Esophagus muscularis mucosa (tissue), 4 donors: ENCODE measurements at regions not wholly inside any gene's neighbourhood (a gene's known extent, or its start where the extent isn't known, plus 50 kb on each side); places are given as distances from the start of the nearest gene placed in this dataset.
"Not testable (repeated sequence)": the region's sequence is repeated elsewhere in the genome, so short reads cannot be mapped to it uniquely, and the experiment has no call there.

Experiments used
- DNase-seq: peaks from one replicate; pipeline ENCODE4 v3.0.0-alpha.2; 2017; ENCODE audit errors: extremely low spot score
- H3K27ac ChIP-seq, 4 donors: fragments of 200-600 bp; sonication (generic); replicated peaks in 1 of 4; 1 replicate in 3 of 4; 2 replicates in 1 of 4; pipeline ENCODE4 v1.5.1; 2016 to 2019; ENCODE audit warnings: mild to moderate bottlenecking in 1 of 4
- H3K27me3 ChIP-seq, 4 donors: fragments of 200-600 bp; sonication (generic); one replicate each; pipeline versions ENCODE4 v1.5.1 to v1.6.0; 2016 to 2019
- H3K36me3 ChIP-seq, 4 donors: fragments of 200-600 bp; sonication (generic); one replicate each; pipeline ENCODE4 v1.5.1; 2016 to 2019
- H3K4me1 ChIP-seq, 4 donors: fragments of 200-600 bp; sonication (generic); one replicate each; pipeline ENCODE4 v1.5.1; 2016 to 2019
- H3K4me3 ChIP-seq, 4 donors: fragments of 200-600 bp; sonication (generic); 1 replicate in 2 of 4; 2 replicates in 2 of 4; pipeline ENCODE4 v1.5.1; 2016 to 2019; ENCODE audit warnings: mild to moderate bottlenecking in 4 of 4, moderate library complexity in 1 of 4
- H3K9me3 ChIP-seq, 4 donors: fragments of 200-600 bp; sonication (generic); 1 replicate in 3 of 4; 2 replicates in 1 of 4; pipeline ENCODE4 v1.5.1; 2016 to 2019
- EP300 ChIP-seq: sonication (generic); formaldehyde crosslinking; IDR thresholded peaks from one replicate; pipeline ENCODE4 v1.6.1; 2017; ENCODE audit warnings: antibody characterized with exemption
- POLR2A ChIP-seq: fragments of 450-650 bp; IDR thresholded peaks from one replicate; pipeline ENCODE4 v1.6.1; 2017; ENCODE audit warnings: antibody characterized with exemption, moderate library complexity, mild to moderate bottlenecking, low read depth
- POLR2AphosphoS5 ChIP-seq, 2 donors: sonication (generic); formaldehyde crosslinking; IDR thresholded peaks; one replicate each; pipeline ENCODE4 v1.6.1; 2017; ENCODE audit warnings: antibody characterized with exemption in 2 of 2
- WGBS: methylation state at CpG from one replicate; pipeline ENCODE4 v1.1.5; 2018; 5-methylcytosine and 5-hydroxymethylcytosine counted together
- intact Hi-C: fragments of 100-400 bp; cut with DNase I; formaldehyde crosslinking; loops from one replicate; pipeline ENCODE4 v1.15.1; 2023
- TF ChIP-seq, protein P1 (sequence below), 3 experiments: fragments of 200-600 bp in 2 of 3; fragments of 450-650 bp in 1 of 3; sonication (generic) in 2 of 3; IDR thresholded peaks; one replicate each; pipeline ENCODE4 v1.5.1; 2017 to 2019; ENCODE audit warnings: antibody characterized with exemption in 3 of 3, mild to moderate bottlenecking in 2 of 3, moderate library complexity in 1 of 3

DNA sequence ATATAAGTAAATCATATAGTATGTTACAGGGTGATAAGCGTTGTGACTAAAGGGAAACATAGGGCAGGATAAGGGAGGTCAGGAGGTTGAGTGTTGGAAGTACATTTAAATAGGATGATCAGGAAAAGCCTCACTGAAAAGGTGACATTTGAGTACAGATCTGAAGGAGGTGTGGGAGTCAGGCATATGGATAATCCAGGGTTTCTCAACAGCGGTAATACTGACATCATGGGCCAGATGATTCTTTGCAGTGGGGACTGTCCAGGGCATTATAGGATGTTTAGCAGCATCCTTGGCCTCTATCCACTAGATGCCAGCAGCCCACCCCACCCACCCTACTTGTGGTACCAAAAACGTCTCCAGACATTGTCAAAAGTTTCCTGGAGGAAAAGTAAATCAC is 292.6 kb upstream of the PREP start:
- Histone ChIP-seq H3K4me1 (no peaks in the 10 kb centered on the region), H3K9me3 (no peaks in the 10 kb centered on the region), H3K4me3 (no peak overlapping the region), H3K36me3 (no peaks in the 10 kb centered on the region), H3K27ac (no peak overlapping the region), H3K27me3 (no peaks in the 10 kb centered on the region)
- intact Hi-C loops: no loop called here
- DNase-seq: no peak
- 81% methylated on average over 3 of the region's 3 CpGs for WGBS
- TF ChIP-seq, protein P1, sequence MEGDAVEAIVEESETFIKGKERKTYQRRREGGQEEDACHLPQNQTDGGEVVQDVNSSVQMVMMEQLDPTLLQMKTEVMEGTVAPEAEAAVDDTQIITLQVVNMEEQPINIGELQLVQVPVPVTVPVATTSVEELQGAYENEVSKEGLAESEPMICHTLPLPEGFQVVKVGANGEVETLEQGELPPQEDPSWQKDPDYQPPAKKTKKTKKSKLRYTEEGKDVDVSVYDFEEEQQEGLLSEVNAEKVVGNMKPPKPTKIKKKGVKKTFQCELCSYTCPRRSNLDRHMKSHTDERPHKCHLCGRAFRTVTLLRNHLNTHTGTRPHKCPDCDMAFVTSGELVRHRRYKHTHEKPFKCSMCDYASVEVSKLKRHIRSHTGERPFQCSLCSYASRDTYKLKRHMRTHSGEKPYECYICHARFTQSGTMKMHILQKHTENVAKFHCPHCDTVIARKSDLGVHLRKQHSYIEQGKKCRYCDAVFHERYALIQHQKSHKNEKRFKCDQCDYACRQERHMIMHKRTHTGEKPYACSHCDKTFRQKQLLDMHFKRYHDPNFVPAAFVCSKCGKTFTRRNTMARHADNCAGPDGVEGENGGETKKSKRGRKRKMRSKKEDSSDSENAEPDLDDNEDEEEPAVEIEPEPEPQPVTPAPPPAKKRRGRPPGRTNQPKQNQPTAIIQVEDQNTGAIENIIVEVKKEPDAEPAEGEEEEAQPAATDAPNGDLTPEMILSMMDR (IDR thresholded peaks at IDR 0.05): no peak
- TF ChIP-seq POLR2AphosphoS5 (IDR thresholded peaks at IDR 0.05): no peak
- no peak for TF ChIP-seq POLR2A
- no peak for TF ChIP-seq EP300

DNA sequence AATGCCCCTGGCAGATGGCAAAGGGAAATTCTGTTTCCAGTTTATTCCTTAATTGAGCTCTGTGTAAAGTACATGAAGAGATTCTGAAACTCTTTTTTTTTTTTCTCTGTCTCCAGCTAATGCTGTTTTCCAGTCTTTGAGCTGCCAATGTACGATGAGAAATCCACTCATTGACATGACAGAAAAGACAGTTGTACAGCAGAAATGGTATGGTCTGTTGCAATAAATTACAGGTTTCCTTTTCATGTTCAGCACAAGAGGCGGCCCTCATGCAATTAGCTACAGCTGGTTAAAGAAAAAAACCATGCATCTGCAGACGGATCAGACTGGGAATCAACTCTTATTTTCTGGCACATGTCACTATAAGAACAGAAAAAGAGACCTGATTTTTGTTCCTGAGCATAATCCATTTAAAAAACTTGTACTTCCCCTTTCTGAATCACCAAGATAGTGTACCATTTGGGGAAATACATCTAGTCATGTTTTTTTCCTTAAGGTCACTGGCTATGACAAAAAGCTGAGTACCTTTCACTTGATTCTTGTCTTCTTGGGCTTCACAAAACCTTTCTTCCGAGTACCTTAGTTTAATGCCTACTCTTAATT is 289.8 kb upstream of the PREP start:
- no peaks in the 10 kb centered on the region for H3K9me3 ChIP-seq
- no peak overlapping the region for H3K4me3 ChIP-seq
- intact Hi-C loops: no loop called here
- no peaks in the 10 kb centered on the region for H3K27me3 ChIP-seq
- no peaks in the 10 kb centered on the region for H3K4me1 ChIP-seq
- H3K27ac ChIP-seq: no peak overlapping the region
- no peak for DNase-seq
- TF ChIP-seq, protein P1 (IDR thresholded peaks at IDR 0.05): no peak
- TF ChIP-seq EP300: no peak
- TF ChIP-seq POLR2A: no peak
- TF ChIP-seq POLR2AphosphoS5 (IDR thresholded peaks at IDR 0.05): no peak
- no peaks in the 10 kb centered on the region for H3K36me3 ChIP-seq
- WGBS: 66% methylated on average over 4 of the region's 4 CpGs

DNA sequence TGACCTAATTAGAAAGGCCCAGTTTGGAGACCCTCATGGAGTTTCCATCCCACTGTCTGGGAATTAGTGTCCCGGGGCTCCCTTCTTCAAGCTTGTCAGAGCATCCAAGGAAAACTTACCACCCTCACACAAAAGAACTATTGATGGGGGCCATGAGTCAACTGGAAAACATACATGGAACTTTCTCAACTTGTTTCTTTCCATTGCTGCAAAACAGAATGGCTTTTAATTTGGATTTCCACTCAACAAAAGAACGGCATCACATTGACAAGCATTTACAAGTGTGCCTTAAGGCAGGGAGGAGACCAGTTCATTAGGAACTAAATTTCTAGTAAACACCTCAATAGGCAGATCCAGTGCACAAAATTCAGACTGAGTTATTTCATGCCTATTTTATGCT is 289.1 kb upstream of the PREP start:
- intact Hi-C loops: no loop called here
- WGBS: 93% methylated on average over 2 of the region's 2 CpGs
- H3K27me3 ChIP-seq: no peaks in the 10 kb centered on the region
- H3K27ac ChIP-seq: no peak overlapping the region
- H3K9me3 ChIP-seq: peaks cover 0 to 4% (median 0%) of the 10 kb centered on the region in 4 donors
- DNase-seq: no peak
- TF ChIP-seq, protein P1 (IDR thresholded peaks at IDR 0.05): no peak
- TF ChIP-seq POLR2A (no peak), POLR2AphosphoS5 (IDR thresholded peaks at IDR 0.05) (no peak), EP300 (no peak)
- no peak overlapping the region for H3K4me3 ChIP-seq
- no peaks in the 10 kb centered on the region for H3K4me1 ChIP-seq
- no peaks in the 10 kb centered on the region for H3K36me3 ChIP-seq

DNA sequence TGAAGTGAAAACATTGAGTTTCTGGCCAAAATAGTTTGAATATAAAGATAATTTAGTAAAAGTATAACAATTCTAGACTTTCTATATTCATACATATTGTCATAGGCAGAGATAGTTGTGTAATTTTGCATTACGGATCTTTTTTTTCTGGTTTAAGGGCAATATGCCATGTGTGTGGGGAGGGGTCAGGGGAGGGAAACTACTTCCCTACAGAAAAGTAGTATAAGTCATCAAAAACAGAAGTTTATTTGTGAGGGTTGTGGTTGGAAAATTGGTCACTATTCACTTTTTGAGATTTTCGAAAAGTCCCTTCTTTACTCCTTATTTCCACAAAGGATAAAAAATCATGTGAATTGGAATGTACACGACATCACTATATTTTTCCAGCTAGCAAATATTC is 288.2 kb upstream of the PREP start:
- Histone ChIP-seq H3K4me1 (no peaks in the 10 kb centered on the region), H3K9me3 (peaks cover 0 to 7% (median 0%) of the 10 kb centered on the region in 4 donors), H3K27me3 (no peaks in the 10 kb centered on the region), H3K36me3 (no peaks in the 10 kb centered on the region), H3K4me3 (no peak overlapping the region), H3K27ac (no peak overlapping the region)
- 84% methylated on average over 3 of the region's 3 CpGs for WGBS
- TF ChIP-seq POLR2AphosphoS5 (IDR thresholded peaks at IDR 0.05): no peak
- TF ChIP-seq, protein P1 (IDR thresholded peaks at IDR 0.05): no peak
- TF ChIP-seq POLR2A: no peak
- no peak for TF ChIP-seq EP300
- no peak for DNase-seq
- intact Hi-C loops: no loop called here

GRCh38 chr6:105688573-105688972 is 285.7 kb upstream of the PREP start:
- intact Hi-C loops: no loop called here
- DNase-seq: no peak
- Histone ChIP-seq H3K4me3 (no peak overlapping the region), H3K36me3 (no peaks in the 10 kb centered on the region), H3K4me1 (no peaks in the 10 kb centered on the region), H3K9me3 (peaks cover 0 to 7% (median 0%) of the 10 kb centered on the region in 4 donors), H3K27me3 (no peaks in the 10 kb centered on the region), H3K27ac (no peak overlapping the region)
- TF ChIP-seq EP300: no peak
- TF ChIP-seq, protein P1 (IDR thresholded peaks at IDR 0.05): no peak
- TF ChIP-seq POLR2A: no peak
- no peak for TF ChIP-seq POLR2AphosphoS5 (IDR thresholded peaks at IDR 0.05)
- WGBS: 100% methylated on average over 1 of the region's 1 CpG

GRCh38 chr6:105686793-105687192 is 283.9 kb upstream of the PREP start:
- intact Hi-C loops, H3K4me1 ChIP-seq, H3K4me3 ChIP-seq, H3K36me3 ChIP-seq, H3K9me3 ChIP-seq, H3K27ac ChIP-seq, DNase-seq, H3K27me3 ChIP-seq: not testable (repeated sequence)
- 92% methylated on average over 1 of the region's 1 CpG for WGBS
